DMS114 treated with DMSO at 0.1 percent for 48 hours (cell line): ENCODE measurements at regions not wholly inside any gene's neighbourhood (a gene's known extent, or its start where the extent isn't known, plus 50 kb on each side); places are given as distances from the start of the nearest gene placed in this dataset.
"Not testable (repeated sequence)": the region's sequence is repeated elsewhere in the genome, so short reads cannot be mapped to it uniquely, and the experiment has no call there.

Source experiments
- DNase-seq: peaks from one replicate; lab custom pipeline; 2025; ENCODE audit not compliant: unreplicated experiment; lab: John Stamatoyannopoulos, UW

DNA sequence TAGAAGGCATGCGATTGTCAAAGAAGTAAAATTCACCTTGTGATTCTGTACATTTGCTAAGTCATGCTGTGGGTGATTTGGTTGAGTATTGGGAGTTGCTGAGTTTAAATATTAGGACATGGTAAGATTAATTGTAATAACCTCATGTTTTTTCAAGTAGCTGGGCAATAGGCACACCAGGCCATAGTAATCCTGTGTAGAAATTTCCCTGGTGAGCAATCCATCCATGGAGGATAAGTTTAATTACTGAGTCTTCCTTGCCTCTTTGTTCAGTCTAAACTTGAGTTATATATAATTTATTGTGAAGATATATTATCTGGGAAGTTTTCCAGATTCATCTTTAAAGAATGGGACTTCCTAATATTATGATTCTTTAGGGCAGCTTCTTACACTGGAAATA, 221.1 kb upstream of the NUDT12 start:
- no peak for DNase-seq

DNA sequence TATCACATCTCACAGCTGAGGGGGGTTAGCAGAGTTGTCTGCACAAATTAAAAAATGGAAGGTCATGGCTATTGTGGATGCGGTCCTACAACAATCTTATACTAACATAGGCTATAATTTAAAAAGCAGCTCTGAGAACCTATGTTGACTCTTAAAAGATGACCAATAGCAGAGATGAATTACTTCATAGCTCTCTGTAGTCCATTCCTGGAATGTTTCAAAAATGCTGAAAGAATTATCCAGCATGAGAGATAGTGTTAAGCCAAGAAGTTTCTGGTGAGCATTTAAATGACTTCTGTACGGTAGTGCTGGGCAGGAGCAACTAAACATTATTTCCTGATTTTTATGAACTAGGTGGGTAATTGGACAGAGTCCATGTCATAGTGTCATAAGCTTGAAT, 218.2 kb upstream of the NUDT12 start:
- DNase-seq: no peak

DNA sequence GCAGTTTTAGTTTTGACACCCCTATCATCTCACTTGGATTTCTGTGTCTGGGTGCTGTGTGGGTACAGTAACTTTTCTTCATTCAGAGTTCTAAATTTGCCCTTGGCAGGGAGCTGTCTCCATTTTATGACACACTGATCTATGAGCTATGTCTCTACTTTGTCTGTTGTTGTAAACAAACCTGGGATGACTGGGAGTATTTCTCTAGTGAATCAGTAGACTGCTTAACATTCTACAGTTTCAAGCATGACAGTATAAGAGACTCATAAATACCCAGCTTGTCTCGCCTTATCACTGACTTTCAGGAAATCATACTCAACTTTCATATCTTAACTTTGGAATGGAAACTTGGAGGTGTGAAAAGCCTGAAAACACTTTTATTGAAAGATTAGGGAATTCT, 212.1 kb upstream of the NUDT12 start:
- DNase-seq: no peak

DNA sequence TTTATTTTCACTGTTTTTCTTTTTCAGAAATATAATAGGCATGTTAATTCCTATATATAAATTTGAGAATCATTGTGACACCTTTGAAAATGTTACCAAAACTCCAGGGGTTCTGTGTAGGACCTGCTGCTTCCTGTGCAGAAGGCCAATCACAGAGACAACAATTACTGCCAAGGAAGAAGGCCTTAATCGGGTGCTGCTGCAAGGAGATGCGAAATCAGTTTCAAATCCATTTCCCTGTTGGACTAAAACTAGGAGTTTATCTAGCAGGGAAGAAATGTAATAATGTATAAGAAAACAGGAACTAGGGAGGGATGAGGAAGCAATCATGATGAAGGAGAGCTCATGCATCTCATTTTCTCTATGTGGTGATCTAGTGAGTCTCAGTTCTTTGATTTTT, 209.7 kb upstream of the NUDT12 start:
- DNase-seq: no peak

DNA sequence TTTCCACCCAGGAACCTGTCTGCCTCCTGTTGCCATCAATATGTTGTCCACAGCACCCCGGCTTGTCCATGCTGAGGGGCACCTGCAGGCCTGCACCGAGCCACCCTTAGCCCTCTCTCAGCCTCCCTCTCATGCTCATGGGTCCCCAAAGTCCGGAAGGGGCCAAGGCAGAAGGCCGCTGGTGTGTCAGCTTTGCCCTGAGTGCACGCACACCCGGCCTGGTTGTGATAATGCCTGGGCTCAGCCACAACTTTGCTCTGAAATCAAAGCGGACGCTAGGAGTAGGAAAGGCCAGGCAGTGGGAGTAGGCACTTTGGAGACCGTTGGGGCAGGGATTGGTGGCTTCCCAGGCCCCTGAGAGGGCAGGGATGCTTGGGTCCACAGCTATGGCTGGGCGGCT, 201.8 kb upstream of the NUDT12 start:
- no peak for DNase-seq

DNA sequence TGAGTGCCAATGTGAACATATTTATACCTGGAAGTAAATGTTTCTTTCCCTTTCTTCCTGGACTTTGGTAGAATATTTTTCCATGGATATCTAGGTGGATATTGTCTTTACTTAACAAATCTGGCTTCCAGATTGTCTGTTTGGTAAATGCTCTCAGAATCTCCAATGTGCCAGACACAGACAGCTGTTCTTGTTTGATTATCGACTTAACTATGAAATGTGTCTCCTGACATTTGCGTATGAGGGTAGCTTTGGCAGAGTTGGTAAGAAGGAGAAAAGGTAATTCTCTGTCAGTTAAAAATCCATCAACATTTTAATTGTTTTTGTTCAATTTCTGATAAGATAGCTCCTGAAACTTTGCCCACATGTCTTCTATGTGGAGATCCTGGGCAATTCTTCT, 196.4 kb upstream of the NUDT12 start:
- DNase-seq: no peak

DNA sequence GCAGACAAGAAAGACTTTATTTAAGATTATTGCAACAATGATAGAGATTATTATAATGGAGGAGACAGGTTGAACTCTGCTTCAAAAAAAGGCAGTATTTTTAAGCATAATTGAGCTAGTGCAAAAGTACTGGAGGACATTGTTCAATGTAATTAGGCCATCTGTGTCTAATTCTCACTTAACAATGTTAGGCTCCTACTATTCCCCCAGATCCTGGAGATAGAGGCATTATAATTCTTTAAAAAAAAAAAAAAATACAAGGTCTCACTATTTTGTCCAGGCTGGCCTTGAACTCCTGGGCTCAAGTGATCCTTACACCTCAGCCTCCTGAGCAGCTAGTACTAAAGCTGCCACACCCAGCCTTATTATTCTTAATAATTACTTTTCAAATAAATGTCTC, 193.4 kb upstream of the NUDT12 start:
- DNase-seq: no peak

DNA sequence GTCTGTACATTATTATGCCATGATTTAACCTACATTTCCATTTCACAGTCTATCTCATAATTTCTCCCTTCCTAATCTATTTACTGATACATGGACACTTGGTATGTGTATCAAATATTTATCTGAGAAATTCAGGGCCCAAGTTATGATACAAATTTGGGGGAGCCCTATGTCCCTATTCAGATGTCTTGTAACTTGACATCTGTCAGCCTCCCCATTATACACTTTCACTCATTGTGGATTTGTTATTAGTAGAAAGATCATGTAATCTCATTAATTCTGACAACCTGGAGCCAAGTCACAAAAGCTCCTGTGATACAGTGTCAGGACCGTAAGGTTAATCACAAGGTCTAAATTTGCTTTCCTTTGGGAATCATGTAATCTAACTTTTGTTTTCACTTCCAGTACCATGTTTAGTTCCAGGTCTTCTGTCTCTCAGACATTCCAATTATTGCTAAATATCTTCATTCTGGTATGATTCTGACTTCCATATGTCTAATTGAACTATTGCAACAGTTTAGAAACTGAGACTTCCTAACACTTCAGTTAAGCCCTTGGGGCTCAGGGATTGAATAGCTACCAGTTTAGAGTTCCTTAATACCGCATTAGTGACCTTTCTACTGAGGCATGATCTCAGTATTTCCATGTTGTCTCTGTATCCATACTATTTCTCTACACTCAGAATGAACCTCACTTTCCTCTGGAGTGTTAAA, 182.9 kb upstream of the NUDT12 start:
- peak; percentile 45 for DNase-seq

DNA sequence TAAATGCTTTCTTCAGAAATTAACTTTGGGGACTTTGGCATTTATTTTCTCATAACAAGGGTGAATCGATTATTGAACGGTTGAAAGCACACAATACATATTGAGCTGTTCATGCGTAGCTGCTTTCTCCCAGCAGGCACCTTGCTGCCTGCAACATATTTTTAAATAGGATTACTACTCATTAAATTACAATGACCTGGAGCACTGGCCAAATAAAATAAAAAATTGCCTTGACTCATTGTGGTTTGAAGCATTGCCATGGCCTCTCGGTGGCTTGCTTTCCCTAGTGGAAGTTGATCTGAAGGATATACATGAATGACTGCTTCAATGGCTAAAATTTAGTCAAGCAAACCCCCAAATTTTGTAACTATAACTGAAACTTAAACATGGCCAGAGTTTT, 181.6 kb upstream of the NUDT12 start:
- peak; percentile 51 for DNase-seq

DNA sequence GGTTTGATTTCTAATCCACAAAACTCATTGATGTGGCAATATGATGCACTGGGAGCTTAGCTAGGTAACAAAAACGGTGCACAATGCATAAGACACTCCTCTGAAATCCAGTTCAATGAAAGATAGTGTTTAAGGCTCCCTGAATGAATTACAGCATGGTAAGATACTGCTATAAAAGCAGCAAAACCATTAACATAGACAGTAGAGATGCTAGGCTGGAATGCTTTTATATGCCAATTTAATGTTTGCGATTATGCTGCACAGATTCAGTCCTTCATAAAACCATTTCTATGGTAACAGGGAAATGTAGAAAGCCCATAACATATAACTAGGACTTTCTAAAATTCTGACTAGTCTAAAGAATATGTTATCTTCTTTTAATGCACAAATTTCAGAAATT, 180.8 kb upstream of the NUDT12 start:
- DNase-seq: peak; percentile 63

DNA sequence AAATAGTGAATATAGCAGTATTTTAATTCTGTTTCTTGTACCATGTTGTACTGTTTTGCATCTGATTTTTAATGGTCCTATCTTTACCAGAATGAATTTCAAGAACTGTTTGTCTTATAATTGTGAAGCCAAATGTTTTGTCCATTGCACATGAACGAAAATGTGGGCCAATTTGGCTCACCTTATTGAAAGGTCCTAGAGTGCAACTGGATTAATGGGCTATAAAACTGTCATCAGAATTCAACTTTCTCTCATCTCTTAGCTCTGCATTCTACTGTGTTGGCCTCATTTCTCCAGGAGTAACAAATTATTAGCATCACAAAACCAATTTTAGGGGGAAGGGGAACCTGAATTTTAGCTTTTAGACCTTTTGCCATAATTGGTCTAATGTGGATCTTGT, 179.4 kb upstream of the NUDT12 start:
- DNase-seq: no peak

DNA sequence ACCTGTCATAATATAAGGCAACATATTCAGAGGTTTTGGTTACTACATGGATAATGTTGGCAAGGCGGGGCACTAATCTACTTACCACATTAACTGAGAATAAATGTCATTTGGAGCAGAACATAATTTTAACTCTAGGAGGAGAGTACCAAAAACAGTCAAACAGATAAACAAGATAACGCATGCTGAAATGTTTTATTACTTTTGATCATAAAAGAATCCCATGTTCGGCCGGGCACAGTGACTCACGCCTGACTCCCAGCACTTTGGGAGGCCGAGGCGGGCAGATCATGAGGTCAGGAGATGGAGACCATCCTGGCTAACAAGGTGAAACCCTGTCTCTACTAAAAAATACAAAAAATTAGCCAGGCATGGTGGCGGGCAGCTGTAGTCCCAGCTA, 173.8 kb upstream of the NUDT12 start:
- not testable (repeated sequence) for DNase-seq

DNA sequence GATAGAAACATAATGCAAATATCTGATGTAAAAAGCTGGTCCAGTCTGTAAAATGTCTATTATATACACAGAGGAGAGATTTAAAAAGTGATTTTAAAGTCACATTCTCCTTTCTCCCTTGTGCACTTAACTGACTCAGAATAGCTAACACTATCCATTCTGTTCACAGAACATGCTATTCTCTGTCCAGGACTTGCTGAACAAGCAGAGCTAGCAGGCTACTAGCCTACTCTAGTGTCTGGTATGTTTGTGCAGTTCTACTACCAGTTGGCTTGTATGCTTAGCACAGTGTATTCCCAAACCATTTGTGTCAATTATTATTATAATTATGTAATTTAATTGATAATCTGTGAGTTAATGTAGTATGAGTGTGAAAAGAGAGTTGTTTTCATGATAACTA, 161.7 kb upstream of the NUDT12 start:
- DNase-seq: no peak

DNA sequence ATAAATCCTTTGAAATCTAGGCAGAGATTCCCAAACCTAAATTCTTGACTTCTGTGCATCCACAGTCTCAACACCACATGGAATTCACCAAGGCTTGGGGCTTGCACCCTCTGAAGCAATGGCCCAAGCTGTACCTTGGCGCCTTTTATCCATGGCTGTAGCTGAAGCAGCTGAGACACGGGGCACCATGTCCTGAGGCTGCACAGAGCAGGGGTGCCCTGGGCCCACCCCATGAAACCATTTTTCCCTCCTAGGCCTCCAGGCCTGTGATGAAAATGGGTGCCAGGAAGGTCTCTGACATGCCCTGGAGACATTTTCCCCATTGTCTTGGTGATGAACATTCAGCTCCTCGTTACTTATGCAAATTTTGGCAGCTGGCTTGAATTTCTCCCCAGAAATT, 158.6 kb upstream of the NUDT12 start:
- no peak for DNase-seq

DNA sequence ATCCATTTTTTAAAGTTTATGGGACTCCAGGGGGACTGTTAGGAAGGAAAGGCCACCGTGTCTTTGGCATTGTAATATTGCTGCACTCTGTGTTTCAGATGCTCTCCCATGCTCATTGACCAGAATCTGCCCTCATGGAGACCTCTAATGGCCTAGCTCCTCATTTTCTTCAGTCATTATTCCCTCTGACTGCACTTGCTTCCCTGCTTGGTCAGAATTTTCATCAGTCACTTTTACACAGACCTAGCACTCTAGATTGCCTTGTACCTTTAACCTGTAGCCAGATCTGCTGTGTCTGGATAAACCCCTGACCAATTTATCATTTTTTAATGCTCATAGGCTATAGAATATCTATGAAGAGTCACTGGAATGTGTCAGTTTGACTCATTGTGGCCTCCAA, 155.5 kb upstream of the NUDT12 start:
- no peak for DNase-seq

DNA sequence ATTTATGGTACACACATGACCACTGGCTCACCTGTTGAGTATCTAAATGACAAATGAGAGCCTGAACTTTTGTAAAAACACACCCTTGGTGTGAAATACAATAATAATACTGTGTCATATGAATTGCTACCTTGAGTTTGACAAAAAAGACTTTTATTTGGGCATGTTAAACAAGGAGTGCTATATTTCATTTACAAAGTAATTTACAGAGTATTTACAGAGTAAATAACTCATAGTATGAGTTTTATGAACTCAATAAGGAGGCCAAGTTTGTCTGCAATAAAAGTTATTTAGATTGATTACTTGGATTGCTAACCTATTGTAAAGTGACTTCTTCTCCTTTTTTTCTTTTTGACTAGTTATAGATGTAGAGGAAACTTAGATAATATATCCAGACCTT, 146.0 kb upstream of the NUDT12 start:
- DNase-seq: no peak

DNA sequence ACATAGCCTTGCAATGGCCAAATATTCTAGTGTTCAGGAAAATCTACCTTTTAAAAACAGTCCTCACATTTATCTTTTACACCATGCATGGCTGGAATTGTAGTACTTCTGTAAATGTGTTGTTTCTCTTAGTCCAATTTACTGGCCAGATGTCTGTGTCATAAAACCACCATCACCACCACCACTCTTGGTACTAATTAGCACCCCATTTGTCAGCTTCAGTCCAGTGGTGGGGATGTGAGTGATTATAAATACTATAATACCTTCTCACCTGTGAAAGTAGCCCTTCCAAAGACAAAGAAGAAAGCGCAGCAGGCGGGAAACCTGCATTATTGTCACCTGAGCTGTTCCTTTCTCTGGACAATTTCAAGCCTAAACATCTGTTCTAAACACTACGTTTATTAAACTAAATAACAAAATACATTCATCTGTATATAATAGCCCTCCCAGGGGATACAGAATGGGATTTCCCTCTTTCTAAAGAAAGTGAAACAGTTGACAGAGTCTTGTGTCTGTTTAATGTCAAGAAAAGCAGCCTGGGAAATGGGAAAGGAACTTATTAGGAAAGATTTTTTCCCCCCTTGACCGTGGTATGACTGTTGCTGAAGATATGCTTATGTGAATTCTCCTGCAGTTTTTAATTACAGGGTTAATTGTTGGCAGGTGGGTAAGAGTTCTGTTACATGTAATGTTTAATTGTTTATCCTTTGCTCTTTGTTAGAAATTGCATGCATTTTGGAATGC, 144.5 kb upstream of the NUDT12 start:
- no peak for DNase-seq

DNA sequence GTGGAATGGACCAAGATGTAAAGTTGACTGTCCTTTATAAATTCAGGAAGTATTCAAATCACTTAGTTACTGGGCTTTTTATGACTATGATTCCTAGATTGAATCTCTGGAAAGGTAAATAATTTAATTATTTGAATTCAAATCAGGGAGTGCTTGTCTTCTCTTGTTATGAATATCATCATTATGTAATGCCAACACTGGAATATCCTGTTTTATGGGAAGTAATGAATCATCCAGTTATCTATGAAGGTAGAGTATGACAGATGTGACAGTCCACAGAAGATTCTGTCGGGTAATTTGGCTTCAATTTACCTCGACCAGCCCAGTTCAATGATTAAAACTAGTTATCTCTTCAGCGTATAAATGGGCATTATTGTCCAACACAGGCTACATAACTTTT, 141.0 kb upstream of the NUDT12 start:
- no peak for DNase-seq

DNA sequence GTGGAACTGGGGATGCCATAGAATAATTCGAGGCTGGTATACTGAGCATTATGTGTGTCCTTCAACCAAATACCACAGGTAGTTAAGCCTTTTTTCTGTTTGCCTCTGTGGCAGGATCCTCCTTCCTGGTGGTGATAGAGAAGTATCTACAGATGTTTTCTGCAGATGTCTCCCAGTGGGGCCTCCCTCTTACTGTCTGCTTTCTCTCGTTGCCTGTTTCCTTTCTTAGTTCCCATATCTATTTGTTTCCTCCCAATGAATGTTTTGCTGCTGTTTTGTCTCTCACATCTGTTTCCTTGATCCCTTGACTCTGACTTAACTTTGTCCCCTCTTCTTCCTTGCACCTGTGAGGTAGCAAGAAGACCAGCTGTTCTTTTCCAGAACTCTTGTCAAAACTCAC, 130.9 kb upstream of the NUDT12 start:
- no peak for DNase-seq

DNA sequence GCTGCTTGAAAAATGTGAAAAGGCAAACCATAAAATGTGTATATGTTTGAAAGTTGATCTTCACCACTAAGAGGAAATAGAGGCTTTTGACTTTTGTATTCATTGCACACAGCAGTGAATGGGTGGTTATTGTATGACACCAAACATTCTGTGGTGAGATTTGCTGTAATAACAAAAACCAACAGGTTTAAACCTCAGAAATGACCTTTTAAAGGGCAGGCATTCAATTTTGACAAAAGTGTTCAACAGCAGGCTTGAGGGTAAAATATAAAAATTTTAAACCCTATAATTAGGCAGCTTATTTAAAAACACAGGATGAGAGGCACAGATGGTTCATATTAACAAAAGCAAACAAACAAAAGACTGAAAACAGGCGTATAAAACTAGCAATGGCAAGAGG, 128.1 kb upstream of the NUDT12 start:
- no peak for DNase-seq

DNA sequence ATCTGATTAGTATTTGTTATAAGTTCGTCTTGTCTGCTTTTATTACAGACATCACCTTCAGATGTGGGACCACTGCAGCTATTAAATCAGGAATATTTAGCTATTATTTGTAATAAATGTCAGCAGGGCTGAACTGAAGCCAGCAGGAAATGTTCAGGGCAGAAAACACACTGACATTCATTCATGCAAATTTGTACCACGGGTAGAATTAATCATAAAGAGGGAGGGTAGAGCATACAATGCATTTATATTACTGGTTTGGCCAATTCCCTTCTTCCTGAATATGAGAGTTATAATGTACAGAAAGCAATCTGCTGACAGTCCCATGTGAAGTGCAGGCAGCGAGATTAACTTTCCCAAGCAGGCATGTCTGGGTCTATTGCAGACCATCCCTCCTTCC, 117.3 kb upstream of the NUDT12 start:
- no peak for DNase-seq

DNA sequence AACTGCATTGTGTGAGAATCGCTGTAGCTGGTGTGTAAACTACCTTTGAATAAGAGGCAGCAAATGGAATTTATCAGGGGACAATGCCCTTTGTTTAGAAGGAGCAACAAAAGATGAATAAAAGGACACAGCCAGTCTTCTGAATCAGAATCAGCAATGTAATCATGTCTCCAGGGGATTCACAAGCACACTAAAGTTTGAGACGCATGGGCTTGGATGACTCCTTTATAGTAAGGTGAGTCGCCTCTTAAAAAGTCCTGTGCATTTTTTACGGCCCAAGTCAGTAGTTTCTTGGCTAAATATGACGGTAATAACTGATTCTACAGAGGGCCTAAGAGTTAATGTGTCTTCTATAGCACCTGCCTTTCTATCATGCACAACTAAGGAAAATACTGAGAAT, 113.6 kb upstream of the NUDT12 start:
- DNase-seq: not testable (repeated sequence)

DNA sequence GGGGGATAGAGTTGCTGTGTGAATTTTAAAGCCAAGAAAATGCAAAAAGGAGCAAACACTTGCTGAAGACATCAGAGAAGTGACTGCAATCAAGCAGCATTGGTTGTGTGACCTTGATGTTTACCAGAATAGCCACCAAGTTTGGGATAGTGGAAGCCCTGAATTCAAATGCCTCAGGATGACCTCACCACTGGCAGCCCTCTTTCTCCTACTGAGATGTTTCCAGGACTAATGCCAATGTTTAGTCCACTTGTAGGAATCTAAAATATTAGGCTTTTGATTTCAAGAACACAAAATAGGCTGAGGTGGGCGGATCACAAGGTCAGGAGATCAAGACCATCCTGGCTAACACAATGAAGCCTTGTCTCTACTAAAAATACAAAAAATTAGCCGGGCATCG, 112.2 kb upstream of the NUDT12 start:
- no peak for DNase-seq
